ENCODE measurements at regions not wholly inside any gene's neighbourhood (a gene's known extent, or its start where the extent isn't known, plus 50 kb on each side); places are given as distances from the start of the nearest gene placed in this dataset.
"Not testable (repeated sequence)": the region's sequence is repeated elsewhere in the genome, so short reads cannot be mapped to it uniquely, and the experiment has no call there.

- DNase-seq: peak; percentile 83
Observed at GRCh38 chr4:184280137-184280536, 62.5 kb upstream of the ENPP6 start.

- DNase-seq: no peak
Observed at GRCh38 chr4:184279496-184280061, 61.9 kb upstream of the ENPP6 start.

GRCh38 chr4:184277769-184278168, 60.1 kb upstream of the ENPP6 start:
- not testable (repeated sequence) for DNase-seq

- not testable (repeated sequence) for DNase-seq
Observed at GRCh38 chr4:184277010-184277409, 59.3 kb upstream of the ENPP6 start.

- not testable (repeated sequence) for DNase-seq
Observed at GRCh38 chr4:184276346-184276745, 58.7 kb upstream of the ENPP6 start.

- no peak for DNase-seq
Observed at GRCh38 chr4:184275766-184276165, 58.1 kb upstream of the ENPP6 start.

- no peak for DNase-seq
Observed at GRCh38 chr4:184274286-184274951, 56.7 kb upstream of the ENPP6 start.

GRCh38 chr4:184273166-184274147, 55.8 kb upstream of the ENPP6 start:
- no peak for DNase-seq

- no peak for DNase-seq
Observed at GRCh38 chr4:184270808-184271413, 53.2 kb upstream of the ENPP6 start.

GRCh38 chr4:184269879-184270430, 52.3 kb upstream of the ENPP6 start:
- no peak for DNase-seq

GRCh38 chr4:184268584-184269160, 51.0 kb upstream of the ENPP6 start:
- DNase-seq: no peak

- peak; percentile 97 for DNase-seq
Observed at GRCh38 chr4:184267673-184268583, 50.3 kb upstream of the ENPP6 start.
